ENCODE measurements at regions not wholly inside any gene's neighbourhood (a gene's known extent, or its start where the extent isn't known, plus 50 kb on each side); places are given as distances from the start of the nearest gene placed in this dataset.

DNA sequence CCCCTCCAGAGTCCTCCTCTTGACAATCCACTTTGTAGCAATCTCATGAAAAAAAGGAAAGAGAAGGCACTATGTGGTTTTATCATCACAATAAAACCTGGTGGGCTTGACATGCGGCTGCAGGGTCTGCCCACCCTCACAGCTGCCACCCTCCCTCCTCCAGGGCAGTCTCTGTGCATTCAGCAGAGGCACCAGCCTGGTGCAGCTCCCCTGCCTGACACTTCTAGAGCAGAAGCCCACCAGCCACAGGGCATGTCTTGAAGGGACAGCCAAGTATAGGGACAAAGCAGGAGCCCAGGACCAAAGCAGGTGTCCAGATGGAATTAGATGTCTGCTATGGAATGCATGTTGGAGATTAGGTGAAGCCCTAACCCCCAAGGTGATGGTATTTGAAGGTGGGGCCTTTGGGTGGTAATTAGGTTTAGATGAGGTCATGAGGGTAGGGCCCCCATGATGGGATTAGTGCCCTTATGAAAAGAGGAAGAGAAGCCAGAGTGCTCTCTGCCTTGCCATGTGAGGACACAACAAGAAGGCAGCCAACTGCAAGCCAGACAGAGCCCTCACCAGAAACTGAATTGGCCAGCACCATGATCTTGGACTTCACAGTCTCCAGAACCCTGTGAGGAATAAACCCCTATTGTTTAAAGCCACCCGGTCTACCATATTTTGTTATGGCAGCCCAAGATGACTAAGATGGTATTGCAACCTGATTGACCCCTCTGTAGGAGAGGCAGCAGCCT lies 86.9 kb downstream of the MCFD2 start:
- Histone ChIP-seq H3K4me2 (ENCODE audit: low read depth, low read length, poor library complexity, severe bottlenecking) (no peak overlapping the region), H3K9ac (ENCODE audit: low read length) (no peak overlapping the region), H3K9me2 (replicated peaks; ENCODE audit: insufficient read depth, low read length) (no peaks in the 10 kb centered on the region), H3K79me2 (ENCODE audit: low read length) (no peaks in the 10 kb centered on the region), H3K36me3 (ENCODE audit: insufficient read depth, low read length) (no peaks in the 10 kb centered on the region), H3K9me3 (ENCODE audit: low read length) (no peaks in the 10 kb centered on the region), H3K4me3 (ENCODE audit: low read length) (no peak overlapping the region), H3K27me3 (ENCODE audit: low read length) (no peaks in the 10 kb centered on the region), H3K27ac (ENCODE audit: low read length) (no peak overlapping the region), H4K20me1 (ENCODE audit: insufficient read depth, low read depth, low read length) (no peaks in the 10 kb centered on the region), H2AFZ (ENCODE audit: low read length) (no peak overlapping the region), H3K4me1 (ENCODE audit: low read length) (no peaks in the 10 kb centered on the region)
- no peak for DNase-seq

DNA sequence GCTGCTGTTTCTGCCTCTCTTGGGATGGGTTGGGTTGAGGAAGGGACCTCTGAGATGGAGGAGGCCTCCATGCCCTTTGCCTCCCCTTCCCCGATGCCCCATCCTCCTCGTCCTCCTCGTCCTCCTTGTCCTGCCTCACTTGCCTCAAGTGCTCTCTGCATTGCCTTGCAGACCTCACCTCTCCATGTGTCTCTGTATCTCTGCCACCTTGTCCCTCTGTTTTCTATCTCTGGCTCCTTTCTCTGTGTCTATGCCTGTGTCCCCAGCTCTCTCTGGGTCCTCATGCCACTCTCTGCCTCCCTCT lies 87.5 kb downstream of the MCFD2 start:
- Histone ChIP-seq H3K4me2 (ENCODE audit: low read depth, low read length, poor library complexity, severe bottlenecking) (no peak overlapping the region), H3K9me2 (replicated peaks; ENCODE audit: insufficient read depth, low read length) (no peaks in the 10 kb centered on the region), H3K4me3 (ENCODE audit: low read length) (no peak overlapping the region), H3K27ac (ENCODE audit: low read length) (no peak overlapping the region), H3K36me3 (ENCODE audit: insufficient read depth, low read length) (no peaks in the 10 kb centered on the region), H3K79me2 (ENCODE audit: low read length) (no peaks in the 10 kb centered on the region), H3K9me3 (ENCODE audit: low read length) (no peaks in the 10 kb centered on the region), H3K9ac (ENCODE audit: low read length) (no peak overlapping the region), H3K27me3 (ENCODE audit: low read length) (no peaks in the 10 kb centered on the region), H2AFZ (ENCODE audit: low read length) (no peak overlapping the region), H4K20me1 (ENCODE audit: insufficient read depth, low read depth, low read length) (no peaks in the 10 kb centered on the region), H3K4me1 (ENCODE audit: low read length) (no peaks in the 10 kb centered on the region)
- DNase-seq: no peak

DNA sequence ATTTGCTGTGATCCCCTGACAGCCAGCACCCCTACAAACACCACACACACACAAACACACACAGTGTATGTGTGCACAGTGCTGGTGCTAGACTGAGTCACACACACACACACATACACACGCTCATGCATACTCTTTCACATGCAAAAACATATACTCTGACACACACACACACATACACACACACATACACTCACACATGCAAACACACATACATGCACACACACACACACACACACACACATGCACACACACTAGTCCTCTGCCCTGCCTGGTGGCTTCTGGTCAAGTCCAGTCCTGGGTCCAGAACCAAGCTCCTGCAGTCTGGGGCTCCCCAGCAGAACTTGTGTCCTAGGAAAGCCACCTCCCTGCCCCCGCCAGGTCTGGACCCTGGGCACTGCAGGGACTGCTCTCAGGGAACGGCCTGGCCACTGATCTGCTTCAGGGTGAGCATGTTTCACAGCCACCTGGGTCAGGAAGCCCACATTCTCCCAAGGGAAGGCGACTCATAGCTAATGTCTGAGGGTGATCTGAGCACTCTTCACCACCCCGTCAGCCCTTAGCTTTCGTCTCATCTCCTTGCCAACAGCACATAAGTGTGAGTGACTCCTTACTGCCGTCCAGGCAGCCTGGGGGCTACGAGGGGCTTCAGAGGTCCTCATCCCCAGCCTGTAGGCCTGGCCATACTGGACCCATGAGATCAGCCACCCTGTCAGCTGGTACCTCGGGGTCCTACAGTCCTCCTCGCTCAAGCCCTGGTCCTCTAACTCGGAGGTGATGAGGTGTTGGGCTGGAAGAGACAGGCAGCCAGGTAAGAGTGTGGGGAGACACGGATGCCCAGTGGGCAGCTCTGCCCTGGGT lies 88.1 kb downstream of the MCFD2 start:
- Histone ChIP-seq H3K9me3 (ENCODE audit: low read length) (no peaks in the 10 kb centered on the region), H3K4me2 (ENCODE audit: low read depth, low read length, poor library complexity, severe bottlenecking) (no peak overlapping the region), H3K79me2 (ENCODE audit: low read length) (no peaks in the 10 kb centered on the region), H3K9ac (ENCODE audit: low read length) (no peak overlapping the region), H3K9me2 (replicated peaks; ENCODE audit: insufficient read depth, low read length) (no peaks in the 10 kb centered on the region), H3K27me3 (ENCODE audit: low read length) (no peaks in the 10 kb centered on the region), H3K4me1 (ENCODE audit: low read length) (no peaks in the 10 kb centered on the region), H3K36me3 (ENCODE audit: insufficient read depth, low read length) (no peaks in the 10 kb centered on the region), H3K4me3 (ENCODE audit: low read length) (no peak overlapping the region), H4K20me1 (ENCODE audit: insufficient read depth, low read depth, low read length) (no peaks in the 10 kb centered on the region), H3K27ac (ENCODE audit: low read length) (no peak overlapping the region), H2AFZ (ENCODE audit: low read length) (no peak overlapping the region)
- no peak for DNase-seq

DNA sequence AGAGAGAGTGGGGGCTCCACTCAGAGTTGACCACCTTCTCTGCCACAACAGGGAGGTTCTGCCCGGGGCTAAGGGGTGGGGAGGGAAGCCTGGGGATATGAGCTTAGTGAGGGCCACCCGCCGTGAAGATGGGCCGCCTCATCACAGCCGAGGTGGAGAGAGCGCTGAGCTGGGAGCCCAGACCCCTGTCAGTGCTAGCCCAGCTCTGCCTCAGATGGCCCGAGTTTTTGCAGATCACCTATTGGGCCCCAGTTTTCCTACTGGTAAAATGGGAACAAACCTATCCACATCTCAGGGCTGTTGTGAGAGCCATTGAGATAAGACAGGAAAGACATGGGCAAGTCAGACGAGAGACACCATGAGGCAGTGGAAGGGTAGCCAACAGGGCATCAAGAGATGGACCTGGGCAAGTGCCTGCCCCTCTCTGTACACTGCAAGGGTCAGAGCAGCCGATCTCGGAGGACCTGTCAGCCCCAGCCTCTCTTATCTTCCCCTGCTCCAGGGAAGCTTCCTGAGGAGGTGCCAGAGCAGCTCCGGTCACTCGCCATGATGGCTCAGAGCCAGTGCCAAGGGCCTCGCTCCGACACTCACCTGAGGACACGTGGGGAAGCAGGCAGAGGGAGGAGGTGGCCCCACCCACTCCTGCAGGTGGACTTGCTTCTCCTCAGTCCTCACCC lies 88.9 kb downstream of the MCFD2 start:
- Histone ChIP-seq H3K27me3 (ENCODE audit: low read length) (no peaks in the 10 kb centered on the region), H4K20me1 (ENCODE audit: insufficient read depth, low read depth, low read length) (no peaks in the 10 kb centered on the region), H3K4me1 (ENCODE audit: low read length) (no peaks in the 10 kb centered on the region), H3K36me3 (ENCODE audit: insufficient read depth, low read length) (no peaks in the 10 kb centered on the region), H3K9me3 (ENCODE audit: low read length) (no peaks in the 10 kb centered on the region), H3K27ac (ENCODE audit: low read length) (no peak overlapping the region), H2AFZ (ENCODE audit: low read length) (no peak overlapping the region), H3K4me2 (ENCODE audit: low read depth, low read length, poor library complexity, severe bottlenecking) (no peak overlapping the region), H3K9ac (ENCODE audit: low read length) (no peak overlapping the region), H3K79me2 (ENCODE audit: low read length) (no peaks in the 10 kb centered on the region), H3K9me2 (replicated peaks; ENCODE audit: insufficient read depth, low read length) (no peaks in the 10 kb centered on the region), H3K4me3 (ENCODE audit: low read length) (no peak overlapping the region)
- no peak for DNase-seq

DNA sequence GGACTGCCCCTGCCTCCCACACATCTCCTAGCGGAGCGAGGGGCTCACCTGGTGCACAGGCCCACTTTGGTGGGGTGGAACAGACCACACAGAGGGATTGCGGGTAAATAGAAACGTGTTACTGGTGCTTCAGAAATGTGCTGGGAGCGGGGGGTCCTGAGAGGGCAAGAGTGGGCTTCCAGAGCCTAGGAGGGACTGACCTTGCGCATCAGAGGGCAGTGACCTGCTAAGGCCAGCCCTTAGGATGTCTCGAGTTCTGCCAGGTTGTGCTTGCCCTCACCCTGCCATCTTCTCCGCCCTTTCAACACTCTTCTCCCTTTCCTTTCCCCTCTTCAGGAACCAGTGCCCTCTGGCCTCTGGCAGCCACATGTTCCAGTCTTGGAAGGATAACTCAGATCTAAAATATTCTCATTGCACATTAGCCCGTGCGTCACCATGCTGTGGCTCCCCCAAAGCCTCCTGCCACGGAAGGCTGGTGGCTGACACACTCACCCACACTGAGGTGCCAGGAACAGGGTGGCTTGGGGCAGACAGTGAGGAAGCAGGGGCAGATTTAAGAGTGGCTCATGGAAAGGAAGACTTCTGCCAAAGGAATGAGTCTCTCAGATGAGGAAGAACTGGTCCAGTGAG lies 89.6 kb downstream of the MCFD2 start:
- Histone ChIP-seq H4K20me1 (ENCODE audit: insufficient read depth, low read depth, low read length) (no peaks in the 10 kb centered on the region), H2AFZ (ENCODE audit: low read length) (no peak overlapping the region), H3K4me2 (ENCODE audit: low read depth, low read length, poor library complexity, severe bottlenecking) (no peak overlapping the region), H3K9me3 (ENCODE audit: low read length) (no peaks in the 10 kb centered on the region), H3K79me2 (ENCODE audit: low read length) (no peaks in the 10 kb centered on the region), H3K9ac (ENCODE audit: low read length) (no peak overlapping the region), H3K36me3 (ENCODE audit: insufficient read depth, low read length) (no peaks in the 10 kb centered on the region), H3K4me3 (ENCODE audit: low read length) (no peak overlapping the region), H3K9me2 (replicated peaks; ENCODE audit: insufficient read depth, low read length) (no peaks in the 10 kb centered on the region), H3K27me3 (ENCODE audit: low read length) (no peaks in the 10 kb centered on the region), H3K4me1 (ENCODE audit: low read length) (no peaks in the 10 kb centered on the region), H3K27ac (ENCODE audit: low read length) (no peak overlapping the region)
- no peak for DNase-seq

DNA sequence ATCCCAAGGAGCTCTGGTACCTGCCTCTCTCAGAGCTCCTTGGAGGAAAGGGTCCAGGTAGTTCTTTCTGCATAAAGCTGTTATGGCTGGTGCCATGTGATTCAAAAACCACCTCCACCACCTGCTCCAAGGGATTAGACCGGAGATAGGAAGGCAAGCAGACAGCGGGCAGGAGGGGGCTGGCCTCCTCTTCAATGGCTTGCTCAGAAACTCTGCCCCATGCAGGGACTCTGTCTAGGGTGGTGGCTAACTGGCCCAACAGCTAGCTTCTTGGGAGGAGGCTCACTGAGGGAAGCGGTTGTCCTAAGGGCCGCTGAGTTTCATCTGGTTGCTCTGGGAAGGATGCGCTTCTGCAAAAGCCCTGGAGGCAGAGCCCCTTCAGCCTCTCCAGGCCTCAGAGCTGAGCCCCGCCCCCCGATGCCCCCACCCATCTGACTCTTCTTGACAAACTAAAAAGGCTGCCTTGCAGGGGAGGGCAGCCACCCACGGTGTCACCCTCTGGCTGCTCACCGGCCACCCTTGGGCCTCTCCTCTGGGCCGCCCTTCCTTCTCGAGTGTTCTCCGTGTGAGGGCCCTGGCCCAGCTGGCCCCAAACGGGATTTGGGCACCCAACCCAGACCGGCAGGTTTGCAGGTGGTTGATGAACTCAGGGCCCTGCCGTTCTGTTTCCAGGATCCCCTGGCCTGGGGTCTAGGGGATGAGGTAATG lies 90.2 kb downstream of the MCFD2 start:
- H3K4me2 ChIP-seq (ENCODE audit: low read depth, low read length, poor library complexity, severe bottlenecking): no peak overlapping the region
- no peak overlapping the region for H3K9ac ChIP-seq (ENCODE audit: low read length)
- no peaks in the 10 kb centered on the region for H3K36me3 ChIP-seq (ENCODE audit: insufficient read depth, low read length)
- H3K27me3 ChIP-seq (ENCODE audit: low read length): no peaks in the 10 kb centered on the region
- H3K9me2 ChIP-seq (replicated peaks; ENCODE audit: insufficient read depth, low read length): no peaks in the 10 kb centered on the region
- H3K9me3 ChIP-seq (ENCODE audit: low read length): no peaks in the 10 kb centered on the region
- H3K27ac ChIP-seq (ENCODE audit: low read length): no peak overlapping the region
- no peaks in the 10 kb centered on the region for H4K20me1 ChIP-seq (ENCODE audit: insufficient read depth, low read depth, low read length)
- DNase-seq: no peak
- H2AFZ ChIP-seq (ENCODE audit: low read length): no peak overlapping the region
- no peak overlapping the region for H3K4me3 ChIP-seq (ENCODE audit: low read length)
- no peaks in the 10 kb centered on the region for H3K79me2 ChIP-seq (ENCODE audit: low read length)
- no peaks in the 10 kb centered on the region for H3K4me1 ChIP-seq (ENCODE audit: low read length)

DNA sequence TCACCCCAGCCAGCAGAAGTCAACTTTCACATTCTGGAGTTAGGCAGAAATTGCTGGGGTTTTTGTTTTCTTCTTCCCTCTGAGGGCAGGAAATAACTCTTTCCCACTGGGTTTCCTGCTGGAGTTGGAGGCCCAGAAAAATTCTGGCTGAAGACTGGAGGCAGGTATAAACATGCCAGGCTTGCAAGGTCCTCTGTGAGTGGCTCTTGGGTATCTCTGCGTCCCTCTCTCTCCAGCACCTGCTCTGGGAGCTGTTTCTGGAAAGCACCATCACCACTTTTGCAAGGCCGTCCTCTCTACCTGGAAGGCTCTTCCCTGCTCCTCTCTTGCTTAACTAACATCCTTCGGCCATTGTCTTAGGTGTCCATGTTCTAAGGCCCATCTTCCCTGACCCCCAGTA lies 91.0 kb downstream of the MCFD2 start:
- no peak overlapping the region for H3K27ac ChIP-seq (ENCODE audit: low read length)
- H3K4me3 ChIP-seq (ENCODE audit: low read length): no peak overlapping the region
- no peak overlapping the region for H2AFZ ChIP-seq (ENCODE audit: low read length)

More for the DNA sequence above, 91.0 kb downstream of the MCFD2 start:
- H3K9me2 ChIP-seq (replicated peaks; ENCODE audit: insufficient read depth, low read length): no peaks in the 10 kb centered on the region
- no peak for DNase-seq
- H3K9me3 ChIP-seq (ENCODE audit: low read length): no peaks in the 10 kb centered on the region
- H3K4me1 ChIP-seq (ENCODE audit: low read length): no peaks in the 10 kb centered on the region
- no peaks in the 10 kb centered on the region for H4K20me1 ChIP-seq (ENCODE audit: insufficient read depth, low read depth, low read length)
- no peaks in the 10 kb centered on the region for H3K79me2 ChIP-seq (ENCODE audit: low read length)
- H3K36me3 ChIP-seq (ENCODE audit: insufficient read depth, low read length): no peaks in the 10 kb centered on the region
- no peak overlapping the region for H3K9ac ChIP-seq (ENCODE audit: low read length)
- no peaks in the 10 kb centered on the region for H3K27me3 ChIP-seq (ENCODE audit: low read length)
- no peak overlapping the region for H3K4me2 ChIP-seq (ENCODE audit: low read depth, low read length, poor library complexity, severe bottlenecking)

Data from Karpas-422 (cell line).